ENCODE measurements at regions not wholly inside any gene's neighbourhood (a gene's known extent, or its start where the extent isn't known, plus 50 kb on each side); places are given as distances from the start of the nearest gene placed in this dataset.
A peak's percentile ranks its signal among the peaks of the same experiment; 100 is the strongest.

DNA sequence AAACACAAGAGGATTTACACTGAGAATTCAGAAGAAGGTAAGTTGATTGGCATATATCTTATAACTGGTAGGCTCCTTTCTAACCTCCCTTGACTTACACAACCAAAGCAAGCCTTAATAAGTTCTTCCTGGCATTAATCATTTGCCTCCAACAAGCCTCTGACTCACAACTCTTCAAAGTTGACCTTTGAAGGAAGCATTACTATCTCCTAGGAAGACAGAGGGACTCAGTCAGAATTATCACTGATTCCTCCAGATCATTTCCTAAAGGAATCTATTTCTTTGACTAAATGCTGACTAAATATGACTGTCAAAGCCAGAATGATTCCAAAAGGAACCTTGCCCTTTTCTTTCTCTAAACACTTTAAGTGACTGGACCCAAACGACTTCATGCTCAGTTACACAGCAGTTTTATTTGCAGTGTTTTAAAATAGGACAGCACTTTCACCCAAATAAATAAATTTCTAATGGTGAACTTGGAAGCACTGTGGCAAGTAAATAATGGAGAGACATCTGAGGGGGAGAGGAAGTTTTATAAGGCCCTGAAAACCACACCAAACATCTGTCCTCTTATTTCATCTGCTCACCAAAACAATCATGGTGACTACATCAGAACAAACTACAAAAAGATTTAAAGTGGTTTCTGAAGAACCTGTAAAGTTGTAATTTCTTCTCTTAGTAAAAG, 128.2 kb downstream of the KLHL28 start:
- Histone ChIP-seq H3K36me3 (replicated peaks in 1 of 2; ENCODE audit: control insufficient read depth in 2 of 2, insufficient read depth in 2 of 2, low read length in 2 of 2) (no peaks in the 10 kb centered on the region), H3K14ac (ENCODE audit: low read length) (no peak overlapping the region), H2AK5ac (ENCODE audit: low read depth, low read length) (no peak overlapping the region), H2BK120ac (ENCODE audit: low read depth, low read length) (no peak overlapping the region), H3K18ac (ENCODE audit: low read length) (no peak overlapping the region), H2BK12ac (ENCODE audit: low read length) (no peak overlapping the region), H3K4me3 (ENCODE audit: low read length in 2 of 2) (no peak overlapping the region), H3K4me1 (ENCODE audit: control insufficient read depth in 2 of 2, insufficient read depth in 1 of 2, low read depth in 1 of 2, low read length in 2 of 2) (no peaks in the 10 kb centered on the region), H2BK15ac (ENCODE audit: low read length) (no peak overlapping the region), H4K91ac (ENCODE audit: low read depth, low read length, poor library complexity) (no peak overlapping the region), H2BK5ac (ENCODE audit: low read length) (no peak overlapping the region), H3K9me3 (replicated peaks in 1 of 2; ENCODE audit: control insufficient read depth in 2 of 2, insufficient read depth in 1 of 2, low read depth in 1 of 2, low read length in 2 of 2) (no peaks in the 10 kb centered on the region), H3K23ac (ENCODE audit: low read depth, low read length, poor library complexity) (no peak overlapping the region), H3K9ac (ENCODE audit: low read depth, low read length, poor library complexity) (no peak overlapping the region), H4K8ac (ENCODE audit: low read depth, low read length) (no peak overlapping the region), H3K79me1 (ENCODE audit: low read depth, low read length) (no peaks in the 10 kb centered on the region), H3K27ac (replicated peaks; ENCODE audit: low read length) (no peak overlapping the region), H2AFZ (ENCODE audit: low read length) (no peak overlapping the region), H3K4ac (ENCODE audit: low read length) (no peak overlapping the region), H3K4me2 (ENCODE audit: insufficient read depth, low read length, poor library complexity, severe bottlenecking) (no peak overlapping the region), H3K27me3 (ENCODE audit: control insufficient read depth in 3 of 3, insufficient read depth in 3 of 3, low read depth in 1 of 3, low read length in 3 of 3) (no peaks in the 10 kb centered on the region)
- no peak for DNase-seq (ENCODE audit: low spot score)
- no CpG with 5 or more reads among the region's 1 CpG for WGBS, 2 donors (ENCODE audit: extremely low coverage in 2 of 2, insufficient read length in 2 of 2, insufficient replicate concordance in 1 of 2)

DNA sequence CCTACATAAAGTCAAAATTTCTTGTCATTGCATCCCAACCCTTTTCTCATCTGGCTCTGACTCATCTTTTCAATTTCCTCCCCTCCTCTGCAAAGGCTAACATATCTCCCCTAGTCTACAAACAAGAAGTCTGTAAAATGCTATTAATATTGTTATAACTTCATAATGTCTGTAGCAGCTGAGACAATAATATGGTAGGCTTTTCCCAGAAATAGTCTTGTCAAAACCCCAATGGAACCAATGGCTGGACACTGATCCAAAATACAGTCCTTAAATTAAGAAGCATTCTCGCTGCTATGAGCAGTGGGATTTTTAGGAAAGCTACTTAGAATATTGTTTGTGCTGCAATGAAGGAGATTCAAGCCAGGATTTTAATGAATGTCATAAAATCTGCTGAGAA, 131.4 kb downstream of the KLHL28 start:
- H2BK120ac ChIP-seq (ENCODE audit: low read depth, low read length), result no peak overlapping the region
- H2AK5ac ChIP-seq (ENCODE audit: low read depth, low read length), result no peak overlapping the region
- no CpG with 5 or more reads among the region's 1 CpG for WGBS, 2 donors (ENCODE audit: extremely low coverage in 2 of 2, insufficient read length in 2 of 2, insufficient replicate concordance in 1 of 2)
- no peaks in the 10 kb centered on the region for H3K4me1 ChIP-seq (ENCODE audit: control insufficient read depth in 2 of 2, insufficient read depth in 1 of 2, low read depth in 1 of 2, low read length in 2 of 2)
- no peak overlapping the region for H3K9ac ChIP-seq (ENCODE audit: low read depth, low read length, poor library complexity)
- H2BK12ac ChIP-seq (ENCODE audit: low read length), result no peak overlapping the region
- no peak overlapping the region for H3K4me3 ChIP-seq (ENCODE audit: low read length in 2 of 2)
- no peak overlapping the region for H3K4me2 ChIP-seq (ENCODE audit: insufficient read depth, low read length, poor library complexity, severe bottlenecking)
- H3K18ac ChIP-seq (ENCODE audit: low read length), result no peak overlapping the region
- no peak overlapping the region for H4K91ac ChIP-seq (ENCODE audit: low read depth, low read length, poor library complexity)
- no peak for DNase-seq (ENCODE audit: low spot score)
- H3K79me1 ChIP-seq (ENCODE audit: low read depth, low read length), result no peaks in the 10 kb centered on the region
- no peak overlapping the region for H3K27ac ChIP-seq (replicated peaks; ENCODE audit: low read length)
- no peaks in the 10 kb centered on the region for H3K9me3 ChIP-seq (replicated peaks in 1 of 2; ENCODE audit: control insufficient read depth in 2 of 2, insufficient read depth in 1 of 2, low read depth in 1 of 2, low read length in 2 of 2)
- H2BK5ac ChIP-seq (ENCODE audit: low read length), result no peak overlapping the region
- H3K36me3 ChIP-seq (replicated peaks in 1 of 2; ENCODE audit: control insufficient read depth in 2 of 2, insufficient read depth in 2 of 2, low read length in 2 of 2), result no peaks in the 10 kb centered on the region
- H3K4ac ChIP-seq (ENCODE audit: low read length), result no peak overlapping the region
- no peaks in the 10 kb centered on the region for H3K27me3 ChIP-seq (ENCODE audit: control insufficient read depth in 3 of 3, insufficient read depth in 3 of 3, low read depth in 1 of 3, low read length in 3 of 3)
- no peak overlapping the region for H2BK15ac ChIP-seq (ENCODE audit: low read length)
- no peak overlapping the region for H2AFZ ChIP-seq (ENCODE audit: low read length)
- H4K8ac ChIP-seq (ENCODE audit: low read depth, low read length), result no peak overlapping the region
- H3K14ac ChIP-seq (ENCODE audit: low read length), result no peak overlapping the region
- no peak overlapping the region for H3K23ac ChIP-seq (ENCODE audit: low read depth, low read length, poor library complexity)

DNA sequence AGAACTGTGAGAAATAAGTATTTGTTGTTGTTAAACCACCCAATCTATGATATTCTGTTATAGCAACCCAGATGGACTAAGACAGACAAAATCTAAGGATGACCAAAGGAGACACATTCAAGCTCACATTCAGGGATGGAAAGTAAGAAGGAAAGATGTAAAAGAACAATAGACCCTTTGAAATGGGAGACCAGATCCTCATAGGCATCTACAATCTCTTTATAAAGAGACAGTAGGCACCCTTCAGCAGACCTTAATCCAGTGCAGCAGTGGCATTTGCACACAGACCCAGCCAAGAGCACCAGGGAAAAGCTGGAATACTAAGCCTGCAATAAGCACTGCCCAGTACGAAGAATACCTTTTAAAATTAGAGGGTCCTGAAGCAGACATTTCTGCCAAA, 132.7 kb downstream of the KLHL28 start:
- H4K91ac ChIP-seq (ENCODE audit: low read depth, low read length, poor library complexity), result no peak overlapping the region
- H3K4me2 ChIP-seq (ENCODE audit: insufficient read depth, low read length, poor library complexity, severe bottlenecking), result no peak overlapping the region
- no peak overlapping the region for H2BK12ac ChIP-seq (ENCODE audit: low read length)
- H3K4me1 ChIP-seq (ENCODE audit: control insufficient read depth in 2 of 2, insufficient read depth in 1 of 2, low read depth in 1 of 2, low read length in 2 of 2), result no peaks in the 10 kb centered on the region
- H3K79me1 ChIP-seq (ENCODE audit: low read depth, low read length), result no peaks in the 10 kb centered on the region
- H3K14ac ChIP-seq (ENCODE audit: low read length), result no peak overlapping the region
- no peaks in the 10 kb centered on the region for H3K27me3 ChIP-seq (ENCODE audit: control insufficient read depth in 3 of 3, insufficient read depth in 3 of 3, low read depth in 1 of 3, low read length in 3 of 3)
- DNase-seq (ENCODE audit: low spot score), result no peak
- no peaks in the 10 kb centered on the region for H3K36me3 ChIP-seq (replicated peaks in 1 of 2; ENCODE audit: control insufficient read depth in 2 of 2, insufficient read depth in 2 of 2, low read length in 2 of 2)
- no peak overlapping the region for H2BK120ac ChIP-seq (ENCODE audit: low read depth, low read length)
- H3K4ac ChIP-seq (ENCODE audit: low read length), result no peak overlapping the region
- no peak overlapping the region for H2BK5ac ChIP-seq (ENCODE audit: low read length)
- H4K8ac ChIP-seq (ENCODE audit: low read depth, low read length), result no peak overlapping the region
- peak overlapping the region; percentile 17 for H3K9ac ChIP-seq (ENCODE audit: low read depth, low read length, poor library complexity)
- H3K9me3 ChIP-seq (replicated peaks in 1 of 2; ENCODE audit: control insufficient read depth in 2 of 2, insufficient read depth in 1 of 2, low read depth in 1 of 2, low read length in 2 of 2), result no peaks in the 10 kb centered on the region
- WGBS, 2 donors (ENCODE audit: extremely low coverage in 2 of 2, insufficient read length in 2 of 2, insufficient replicate concordance in 1 of 2), result no CpG with 5 or more reads among the region's 1 CpG
- H3K27ac ChIP-seq (replicated peaks; ENCODE audit: low read length), result no peak overlapping the region
- H2BK15ac ChIP-seq (ENCODE audit: low read length), result no peak overlapping the region
- H2AFZ ChIP-seq (ENCODE audit: low read length), result no peak overlapping the region
- H2AK5ac ChIP-seq (ENCODE audit: low read depth, low read length), result no peak overlapping the region
- no peak overlapping the region for H3K23ac ChIP-seq (ENCODE audit: low read depth, low read length, poor library complexity)
- H3K18ac ChIP-seq (ENCODE audit: low read length), result no peak overlapping the region
- H3K4me3 ChIP-seq (ENCODE audit: low read length in 2 of 2), result no peak overlapping the region

DNA sequence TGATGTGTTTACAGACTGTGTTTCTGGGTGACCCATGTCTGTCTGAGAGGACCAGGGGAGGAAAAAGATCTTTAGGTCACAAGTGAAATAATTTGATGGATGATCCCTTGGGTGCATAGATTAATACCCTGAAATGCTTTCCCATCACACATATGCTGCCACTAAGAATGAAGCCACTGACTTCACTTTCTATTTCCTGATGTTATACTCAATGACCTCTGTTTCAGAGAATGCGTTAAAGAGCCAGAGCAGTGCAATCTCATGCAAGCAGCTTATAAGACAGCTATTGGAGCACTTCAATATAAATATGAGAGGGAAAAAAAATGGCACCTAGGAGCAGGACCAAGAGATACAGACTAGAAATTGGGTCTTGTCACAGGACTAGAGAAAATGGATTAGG, 133.7 kb downstream of the KLHL28 start:
- Histone ChIP-seq H4K91ac (ENCODE audit: low read depth, low read length, poor library complexity) (no peak overlapping the region), H2BK120ac (ENCODE audit: low read depth, low read length) (no peak overlapping the region), H2BK15ac (ENCODE audit: low read length) (no peak overlapping the region), H3K4ac (ENCODE audit: low read length) (no peak overlapping the region), H3K4me2 (ENCODE audit: insufficient read depth, low read length, poor library complexity, severe bottlenecking) (no peak overlapping the region), H2BK5ac (ENCODE audit: low read length) (no peak overlapping the region), H3K23ac (ENCODE audit: low read depth, low read length, poor library complexity) (no peak overlapping the region), H3K27ac (replicated peaks; ENCODE audit: low read length) (no peak overlapping the region), H3K18ac (ENCODE audit: low read length) (no peak overlapping the region), H3K14ac (ENCODE audit: low read length) (no peak overlapping the region), H2AFZ (ENCODE audit: low read length) (no peak overlapping the region), H2BK12ac (ENCODE audit: low read length) (no peak overlapping the region), H3K79me1 (ENCODE audit: low read depth, low read length) (no peaks in the 10 kb centered on the region), H4K8ac (ENCODE audit: low read depth, low read length) (no peak overlapping the region), H3K9ac (ENCODE audit: low read depth, low read length, poor library complexity) (no peak overlapping the region), H3K4me1 (ENCODE audit: control insufficient read depth in 2 of 2, insufficient read depth in 1 of 2, low read depth in 1 of 2, low read length in 2 of 2) (no peaks in the 10 kb centered on the region), H3K27me3 (ENCODE audit: control insufficient read depth in 3 of 3, insufficient read depth in 3 of 3, low read depth in 1 of 3, low read length in 3 of 3) (no peaks in the 10 kb centered on the region), H3K36me3 (replicated peaks in 1 of 2; ENCODE audit: control insufficient read depth in 2 of 2, insufficient read depth in 2 of 2, low read length in 2 of 2) (no peaks in the 10 kb centered on the region), H2AK5ac (ENCODE audit: low read depth, low read length) (no peak overlapping the region), H3K4me3 (ENCODE audit: low read length in 2 of 2) (no peak overlapping the region), H3K9me3 (replicated peaks in 1 of 2; ENCODE audit: control insufficient read depth in 2 of 2, insufficient read depth in 1 of 2, low read depth in 1 of 2, low read length in 2 of 2) (no peaks in the 10 kb centered on the region)
- DNase-seq (ENCODE audit: low spot score), result no peak
- no CpG with 5 or more reads among the region's 1 CpG for WGBS, 2 donors (ENCODE audit: extremely low coverage in 2 of 2, insufficient read length in 2 of 2, insufficient replicate concordance in 1 of 2)
